ENCODE measurements at regions not wholly inside any gene's neighbourhood (a gene's known extent, or its start where the extent isn't known, plus 50 kb on each side); places are given as distances from the start of the nearest gene placed in this dataset.

DNA sequence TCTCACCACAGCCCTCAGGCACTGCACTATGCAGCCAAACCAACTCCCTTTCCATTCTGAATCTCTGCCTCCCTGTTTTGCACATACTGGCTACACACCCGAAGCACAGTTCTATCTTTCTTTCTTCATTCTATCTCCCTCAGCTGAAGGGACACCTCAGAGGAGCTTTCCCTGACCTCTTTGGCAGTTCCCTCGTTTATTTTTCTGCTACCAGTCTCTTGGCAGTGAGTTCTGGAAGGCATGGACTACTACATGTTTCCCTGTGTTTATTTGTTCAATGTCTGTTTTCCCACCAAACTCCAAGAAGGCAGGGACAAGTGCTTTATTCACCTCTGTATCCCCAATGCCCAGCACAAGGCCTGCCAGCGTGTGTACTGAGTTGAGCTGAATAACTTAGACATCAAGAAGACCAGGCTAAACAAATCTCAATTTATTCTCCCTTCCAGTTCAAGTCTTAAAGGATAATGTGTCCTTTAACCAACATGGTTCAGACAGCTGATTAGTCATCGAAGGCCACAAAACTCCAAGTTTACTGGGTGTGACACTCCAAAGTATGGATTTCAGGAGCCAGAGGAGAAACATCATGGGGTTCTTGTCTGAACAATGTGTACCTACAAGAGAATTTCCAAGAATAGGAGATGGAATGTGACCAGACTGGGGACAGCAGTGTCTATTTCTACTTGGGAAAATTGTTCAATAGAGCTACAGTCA lies 260.1 kb upstream of the CTNNB1 start:
- TF ChIP-seq, protein P1, sequence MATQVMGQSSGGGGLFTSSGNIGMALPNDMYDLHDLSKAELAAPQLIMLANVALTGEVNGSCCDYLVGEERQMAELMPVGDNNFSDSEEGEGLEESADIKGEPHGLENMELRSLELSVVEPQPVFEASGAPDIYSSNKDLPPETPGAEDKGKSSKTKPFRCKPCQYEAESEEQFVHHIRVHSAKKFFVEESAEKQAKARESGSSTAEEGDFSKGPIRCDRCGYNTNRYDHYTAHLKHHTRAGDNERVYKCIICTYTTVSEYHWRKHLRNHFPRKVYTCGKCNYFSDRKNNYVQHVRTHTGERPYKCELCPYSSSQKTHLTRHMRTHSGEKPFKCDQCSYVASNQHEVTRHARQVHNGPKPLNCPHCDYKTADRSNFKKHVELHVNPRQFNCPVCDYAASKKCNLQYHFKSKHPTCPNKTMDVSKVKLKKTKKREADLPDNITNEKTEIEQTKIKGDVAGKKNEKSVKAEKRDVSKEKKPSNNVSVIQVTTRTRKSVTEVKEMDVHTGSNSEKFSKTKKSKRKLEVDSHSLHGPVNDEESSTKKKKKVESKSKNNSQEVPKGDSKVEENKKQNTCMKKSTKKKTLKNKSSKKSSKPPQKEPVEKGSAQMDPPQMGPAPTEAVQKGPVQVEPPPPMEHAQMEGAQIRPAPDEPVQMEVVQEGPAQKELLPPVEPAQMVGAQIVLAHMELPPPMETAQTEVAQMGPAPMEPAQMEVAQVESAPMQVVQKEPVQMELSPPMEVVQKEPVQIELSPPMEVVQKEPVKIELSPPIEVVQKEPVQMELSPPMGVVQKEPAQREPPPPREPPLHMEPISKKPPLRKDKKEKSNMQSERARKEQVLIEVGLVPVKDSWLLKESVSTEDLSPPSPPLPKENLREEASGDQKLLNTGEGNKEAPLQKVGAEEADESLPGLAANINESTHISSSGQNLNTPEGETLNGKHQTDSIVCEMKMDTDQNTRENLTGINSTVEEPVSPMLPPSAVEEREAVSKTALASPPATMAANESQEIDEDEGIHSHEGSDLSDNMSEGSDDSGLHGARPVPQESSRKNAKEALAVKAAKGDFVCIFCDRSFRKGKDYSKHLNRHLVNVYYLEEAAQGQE (IDR thresholded peaks at IDR 0.05; ENCODE audit: insufficient read depth in 1 of 2, low read depth in 2 of 2, low read length in 2 of 2), result no peak
- no peak for TF ChIP-seq SIN3A (IDR thresholded peaks at IDR 0.05; ENCODE audit: borderline replicate concordance, insufficient read depth, low read length)
- TF ChIP-seq FOXP2 (optimal IDR thresholded peaks at IDR 0.05; ENCODE audit: borderline replicate concordance, extremely low read depth, extremely low read length, insufficient read depth), result no peak
- no peak for TF ChIP-seq POLR2AphosphoS5 (IDR thresholded peaks at IDR 0.05; ENCODE audit: low read depth, low read length)
- no peak for TF ChIP-seq TAF1 (IDR thresholded peaks at IDR 0.05; ENCODE audit: borderline replicate concordance, insufficient read depth, low read length)

DNA sequence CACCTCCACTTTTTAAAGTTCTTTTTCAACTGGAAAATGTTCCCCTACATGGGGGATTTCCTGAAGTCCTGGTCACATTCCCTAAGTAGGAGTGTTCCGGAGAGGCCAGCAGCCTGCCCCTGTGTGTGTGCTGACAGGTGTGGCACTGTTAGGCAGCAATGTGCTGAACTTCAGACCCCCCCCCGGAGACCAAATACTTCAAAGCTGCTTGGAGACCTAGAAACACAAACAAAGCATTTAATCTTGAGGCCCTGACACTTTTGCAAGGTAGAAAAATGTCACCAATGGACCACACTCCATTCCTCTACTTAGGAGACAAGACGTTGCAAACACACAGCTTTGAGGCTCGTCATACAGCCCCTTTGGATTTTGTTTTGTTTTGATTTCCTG lies 259.6 kb upstream of the CTNNB1 start:
- TF ChIP-seq POLR2AphosphoS5 (IDR thresholded peaks at IDR 0.05; ENCODE audit: low read depth, low read length) (no peak), SIN3A (IDR thresholded peaks at IDR 0.05; ENCODE audit: borderline replicate concordance, insufficient read depth, low read length) (no peak), TAF1 (IDR thresholded peaks at IDR 0.05; ENCODE audit: borderline replicate concordance, insufficient read depth, low read length) (no peak), FOXP2 (optimal IDR thresholded peaks at IDR 0.05; ENCODE audit: borderline replicate concordance, extremely low read depth, extremely low read length, insufficient read depth) (no peak)
- TF ChIP-seq, protein P1 (IDR thresholded peaks at IDR 0.05; ENCODE audit: insufficient read depth in 1 of 2, low read depth in 2 of 2, low read length in 2 of 2), result no peak

DNA sequence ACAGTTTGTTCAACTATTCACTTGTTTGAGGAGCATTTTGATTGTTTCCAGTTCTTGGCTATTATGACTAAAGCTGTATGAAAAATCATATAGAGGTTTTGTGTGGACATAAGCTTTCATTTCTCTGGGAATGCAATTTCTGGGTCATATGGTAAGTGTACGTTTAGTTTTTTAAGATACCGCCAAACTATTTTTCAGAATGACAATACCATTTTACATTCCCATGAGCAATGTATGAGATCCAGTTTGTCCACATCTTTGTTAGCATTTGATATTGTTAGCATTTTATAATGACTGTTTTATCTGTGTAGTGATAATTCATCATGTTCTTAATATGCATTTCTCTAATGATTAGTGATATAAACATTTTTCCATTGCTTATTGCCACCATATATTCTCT lies 258.7 kb upstream of the CTNNB1 start:
- no peak for TF ChIP-seq FOXP2 (optimal IDR thresholded peaks at IDR 0.05; ENCODE audit: borderline replicate concordance, extremely low read depth, extremely low read length, insufficient read depth)
- no peak for TF ChIP-seq POLR2AphosphoS5 (IDR thresholded peaks at IDR 0.05; ENCODE audit: low read depth, low read length)
- TF ChIP-seq, protein P1 (IDR thresholded peaks at IDR 0.05; ENCODE audit: insufficient read depth in 1 of 2, low read depth in 2 of 2, low read length in 2 of 2), result no peak
- TF ChIP-seq SIN3A (IDR thresholded peaks at IDR 0.05; ENCODE audit: borderline replicate concordance, insufficient read depth, low read length), result no peak
- no peak for TF ChIP-seq TAF1 (IDR thresholded peaks at IDR 0.05; ENCODE audit: borderline replicate concordance, insufficient read depth, low read length)

DNA sequence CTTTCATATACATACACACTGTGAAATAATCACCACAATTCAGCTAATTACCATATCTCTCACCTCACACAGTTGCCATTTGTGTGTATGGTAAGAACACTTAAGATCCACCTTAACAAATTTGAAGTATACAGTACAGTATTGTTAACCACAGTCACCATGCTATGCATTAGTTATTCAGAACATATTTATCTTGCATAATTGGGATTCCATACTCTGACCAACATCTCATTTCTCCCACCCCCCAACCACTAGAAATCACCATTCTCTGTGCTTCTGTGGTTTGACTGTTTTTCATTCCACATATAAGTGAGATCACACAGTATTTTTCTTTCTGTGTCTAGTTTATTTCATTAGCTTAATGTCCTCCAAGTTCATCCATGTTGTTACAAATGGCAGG lies 247.7 kb upstream of the CTNNB1 start:
- TF ChIP-seq, protein P1 (IDR thresholded peaks at IDR 0.05; ENCODE audit: insufficient read depth in 1 of 2, low read depth in 2 of 2, low read length in 2 of 2), result no peak
- TF ChIP-seq POLR2AphosphoS5 (IDR thresholded peaks at IDR 0.05; ENCODE audit: low read depth, low read length) (no peak), SIN3A (IDR thresholded peaks at IDR 0.05; ENCODE audit: borderline replicate concordance, insufficient read depth, low read length) (no peak), FOXP2 (optimal IDR thresholded peaks at IDR 0.05; ENCODE audit: borderline replicate concordance, extremely low read depth, extremely low read length, insufficient read depth) (no peak), TAF1 (IDR thresholded peaks at IDR 0.05; ENCODE audit: borderline replicate concordance, insufficient read depth, low read length) (no peak)

All from PFSK-1 (cell line).